ENCODE measurements at regions not wholly inside any gene's neighbourhood (a gene's known extent, or its start where the extent isn't known, plus 50 kb on each side); places are given as distances from the start of the nearest gene placed in this dataset.

- TF ChIP-seq ZNF253 (CRISPR knock-in tag; IDR thresholded peaks at IDR 0.05; ENCODE audit: borderline replicate concordance): no peak
- no peak for TF ChIP-seq NRL (CRISPR knock-in tag; IDR thresholded peaks at IDR 0.05; ENCODE audit: borderline replicate concordance)
Measured at GRCh38 chrX:45622042-45622423, 421.4 kb upstream of the DIPK2B start (continued).

DNA sequence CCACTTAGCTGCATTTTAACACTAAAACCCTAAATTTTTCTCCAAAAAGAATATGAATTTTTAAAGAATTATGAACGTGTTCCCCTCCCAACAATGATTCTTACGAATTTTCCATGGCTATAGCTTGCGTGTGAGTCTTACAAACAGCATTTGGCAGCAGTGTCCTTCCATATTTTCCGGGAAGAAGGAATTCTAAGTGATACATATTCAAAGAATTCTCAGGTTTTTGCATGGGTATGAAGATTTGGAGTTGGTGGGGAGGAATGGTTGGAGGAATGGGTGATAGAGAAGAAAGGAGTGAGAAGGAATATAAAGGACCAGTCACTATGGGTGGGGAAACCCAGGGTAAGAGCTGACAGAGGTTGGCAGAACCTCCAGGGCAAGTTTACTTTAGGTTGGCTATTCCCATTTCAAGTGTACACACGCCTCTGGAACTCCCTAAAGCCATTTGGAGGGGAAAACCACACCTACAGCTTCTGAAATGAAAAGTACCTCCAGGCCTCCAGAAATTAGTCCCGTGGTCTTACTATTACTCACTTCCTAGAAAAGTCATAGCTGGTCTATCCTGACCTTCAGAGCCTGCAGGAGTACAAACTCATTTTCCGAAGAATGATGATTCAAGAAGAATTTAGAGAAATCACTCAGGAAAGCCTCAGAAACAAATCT lies 420.8 kb upstream of the DIPK2B start:
- Histone ChIP-seq H3K27me3 (ENCODE audit: control insufficient read depth in 1 of 2, insufficient read depth in 2 of 2, low read length in 2 of 2) (no peaks in the 10 kb centered on the region), H3K27ac (ENCODE audit: extremely low read length, insufficient read depth, low read length) (no peak overlapping the region), H3K79me2 (ENCODE audit: insufficient read depth, low read length) (no peaks in the 10 kb centered on the region), H3K36me3 (replicated peaks in 1 of 2; ENCODE audit: control insufficient read depth in 1 of 2, insufficient read depth in 2 of 2, low read length in 2 of 2) (no peaks in the 10 kb centered on the region), H3K4me1 (ENCODE audit: insufficient read depth, low read length) (peaks cover 4% of the 10 kb centered on the region; the same call in 1 of the 2 replicates), H3K4me3 (replicated peaks in 1 of 3; ENCODE audit: insufficient read depth in 1 of 3, low read depth in 2 of 3, low read length in 3 of 3) (no peak overlapping the region), H3K9me3 (ENCODE audit: low read length) (no peaks in the 10 kb centered on the region), H2AFZ (ENCODE audit: low read length) (no peak overlapping the region), H4K20me1 (ENCODE audit: insufficient read depth, low read length) (no peaks in the 10 kb centered on the region), H3K9ac (ENCODE audit: insufficient read depth, low read depth, low read length) (no peak overlapping the region), H3K4me2 (ENCODE audit: low read depth, low read length) (no peak overlapping the region)
- TF ChIP-seq ZNF777 (CRISPR knock-in tag; IDR thresholded peaks at IDR 0.05) (no peak), POLR2AphosphoS2 (IDR thresholded peaks at IDR 0.05; ENCODE audit: low read depth, low read length) (no peak), ZNF3 (CRISPR knock-in tag; IDR thresholded peaks at IDR 0.05) (no peak), MAX (IDR thresholded peaks at IDR 0.05) (no peak), BHLHE40 (IDR thresholded peaks at IDR 0.05; ENCODE audit: low read length) (no peak), RFXANK (CRISPR knock-in tag; IDR thresholded peaks at IDR 0.05) (no peak), ZNF382 (CRISPR knock-in tag; IDR thresholded peaks at IDR 0.05; ENCODE audit: borderline replicate concordance) (no peak), TAF1 (CRISPR knock-in tag; IDR thresholded peaks at IDR 0.05) (no peak), ZNF629 (CRISPR knock-in tag; conservative IDR thresholded peaks at IDR 0.05) (no peak), ZFY (CRISPR knock-in tag; IDR thresholded peaks at IDR 0.05) (no peak)
- TF ChIP-seq, protein P1, sequence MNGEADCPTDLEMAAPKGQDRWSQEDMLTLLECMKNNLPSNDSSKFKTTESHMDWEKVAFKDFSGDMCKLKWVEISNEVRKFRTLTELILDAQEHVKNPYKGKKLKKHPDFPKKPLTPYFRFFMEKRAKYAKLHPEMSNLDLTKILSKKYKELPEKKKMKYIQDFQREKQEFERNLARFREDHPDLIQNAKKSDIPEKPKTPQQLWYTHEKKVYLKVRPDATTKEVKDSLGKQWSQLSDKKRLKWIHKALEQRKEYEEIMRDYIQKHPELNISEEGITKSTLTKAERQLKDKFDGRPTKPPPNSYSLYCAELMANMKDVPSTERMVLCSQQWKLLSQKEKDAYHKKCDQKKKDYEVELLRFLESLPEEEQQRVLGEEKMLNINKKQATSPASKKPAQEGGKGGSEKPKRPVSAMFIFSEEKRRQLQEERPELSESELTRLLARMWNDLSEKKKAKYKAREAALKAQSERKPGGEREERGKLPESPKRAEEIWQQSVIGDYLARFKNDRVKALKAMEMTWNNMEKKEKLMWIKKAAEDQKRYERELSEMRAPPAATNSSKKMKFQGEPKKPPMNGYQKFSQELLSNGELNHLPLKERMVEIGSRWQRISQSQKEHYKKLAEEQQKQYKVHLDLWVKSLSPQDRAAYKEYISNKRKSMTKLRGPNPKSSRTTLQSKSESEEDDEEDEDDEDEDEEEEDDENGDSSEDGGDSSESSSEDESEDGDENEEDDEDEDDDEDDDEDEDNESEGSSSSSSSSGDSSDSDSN (CRISPR knock-in tag; IDR thresholded peaks at IDR 0.05): no peak
- WGBS (ENCODE audit: low lambda C conversion rate): 24% methylated on average over 7 of the region's 7 CpGs
- intact Hi-C loops (cut with micrococcal nuclease; ENCODE audit: unreplicated experiment): no loop called here
- FAIRE-seq (no peak), DNase-seq (ENCODE audit: low spot score) (no peak), ATAC-seq (no peak)
- CTCF ChIA-PET (ENCODE audit: low intra/inter-chr PET ratio, low total read pairs): no interaction called here
- POLR2A ChIA-PET: no interaction called here
- in situ Hi-C loops (cut with HindIII; ENCODE audit: extremely low pct_ligation_motif_present, low pct_unique_long_range_greater_than_20kb): no loop called here
- no TSS peak for BruUV-seq (replicated peaks)
